ENCODE measurements at regions not wholly inside any gene's neighbourhood (a gene's known extent, or its start where the extent isn't known, plus 50 kb on each side); places are given as distances from the start of the nearest gene placed in this dataset.

DNA sequence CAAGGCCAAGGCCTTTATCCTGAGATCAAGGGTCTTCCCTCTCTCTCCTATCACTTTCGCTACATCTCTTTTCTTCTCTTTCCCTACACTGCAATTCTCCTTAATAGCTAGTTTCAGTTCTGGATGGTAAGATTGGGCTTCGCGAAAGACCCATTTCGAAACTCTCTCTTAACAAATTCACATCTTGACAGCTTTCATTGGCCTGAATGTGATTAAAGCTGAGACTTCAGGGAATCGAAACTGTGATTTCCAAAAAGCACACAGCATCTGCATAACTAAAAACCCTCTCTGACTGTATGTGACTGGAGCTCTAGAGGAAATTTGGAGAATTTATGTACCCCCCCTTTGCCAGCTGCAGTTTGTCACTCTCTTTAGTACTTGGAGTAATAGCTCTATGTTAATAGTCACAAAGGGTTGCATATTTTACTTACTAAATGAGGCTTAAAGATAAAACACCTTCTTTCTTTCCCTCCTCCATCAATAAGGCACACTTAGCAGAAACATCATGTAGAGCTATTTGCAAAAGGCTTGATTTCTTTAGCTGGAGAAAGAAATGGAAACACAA lies 105.3 kb upstream of the FAM20A start:
- Histone ChIP-seq H3K27me3 (ENCODE audit: insufficient read depth, low read length) (no peaks in the 10 kb centered on the region), H3K4me2 (ENCODE audit: insufficient read depth, low read length) (peak overlapping the region; percentile 81), H3K9me3 (ENCODE audit: low read depth, low read length) (no peaks in the 10 kb centered on the region), H3K79me2 (ENCODE audit: insufficient read depth, low read length) (no peaks in the 10 kb centered on the region), H2AFZ (ENCODE audit: low read length) (peak overlapping the region; percentile 26), H4K20me1 (ENCODE audit: insufficient read depth, low read length) (no peaks in the 10 kb centered on the region), H3K27ac (ENCODE audit: low read depth, low read length) (peak overlapping the region; percentile 96), H3K4me1 (ENCODE audit: insufficient read depth, low read length) (peaks cover 56% of the 10 kb centered on the region), H3K36me3 (ENCODE audit: insufficient read depth, low read length) (no peaks in the 10 kb centered on the region), H3K4me3 (ENCODE audit: insufficient read depth, low read length) (no peak overlapping the region)
- TF ChIP-seq, protein P1, sequence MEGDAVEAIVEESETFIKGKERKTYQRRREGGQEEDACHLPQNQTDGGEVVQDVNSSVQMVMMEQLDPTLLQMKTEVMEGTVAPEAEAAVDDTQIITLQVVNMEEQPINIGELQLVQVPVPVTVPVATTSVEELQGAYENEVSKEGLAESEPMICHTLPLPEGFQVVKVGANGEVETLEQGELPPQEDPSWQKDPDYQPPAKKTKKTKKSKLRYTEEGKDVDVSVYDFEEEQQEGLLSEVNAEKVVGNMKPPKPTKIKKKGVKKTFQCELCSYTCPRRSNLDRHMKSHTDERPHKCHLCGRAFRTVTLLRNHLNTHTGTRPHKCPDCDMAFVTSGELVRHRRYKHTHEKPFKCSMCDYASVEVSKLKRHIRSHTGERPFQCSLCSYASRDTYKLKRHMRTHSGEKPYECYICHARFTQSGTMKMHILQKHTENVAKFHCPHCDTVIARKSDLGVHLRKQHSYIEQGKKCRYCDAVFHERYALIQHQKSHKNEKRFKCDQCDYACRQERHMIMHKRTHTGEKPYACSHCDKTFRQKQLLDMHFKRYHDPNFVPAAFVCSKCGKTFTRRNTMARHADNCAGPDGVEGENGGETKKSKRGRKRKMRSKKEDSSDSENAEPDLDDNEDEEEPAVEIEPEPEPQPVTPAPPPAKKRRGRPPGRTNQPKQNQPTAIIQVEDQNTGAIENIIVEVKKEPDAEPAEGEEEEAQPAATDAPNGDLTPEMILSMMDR (IDR thresholded peaks at IDR 0.05; ENCODE audit: extremely low read depth, low read depth, low read length) = no peak
- no peak for DNase-seq (ENCODE audit: insufficient read length, low spot score, missing footprints)

DNA sequence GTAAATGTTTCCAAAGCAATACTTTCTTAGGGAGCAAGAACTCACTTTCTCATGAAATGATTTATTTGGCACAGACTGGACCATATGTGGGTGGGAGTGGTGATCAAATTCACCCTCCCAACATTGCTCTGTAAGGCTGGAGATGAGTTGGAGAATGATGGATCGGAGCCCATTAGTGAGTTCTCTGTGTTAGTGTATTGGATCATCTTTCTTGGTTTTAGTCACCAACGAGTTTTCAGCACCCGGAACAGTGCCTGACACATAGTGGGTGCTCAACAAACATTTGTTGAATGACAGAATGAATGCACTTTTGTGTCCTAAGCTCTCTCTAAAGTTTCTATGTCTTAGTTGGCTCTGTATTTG lies 104.5 kb upstream of the FAM20A start:
- H3K4me2 ChIP-seq (ENCODE audit: insufficient read depth, low read length) = peak overlapping the region; percentile 81
- H3K27me3 ChIP-seq (ENCODE audit: insufficient read depth, low read length) = no peaks in the 10 kb centered on the region
- no peaks in the 10 kb centered on the region for H4K20me1 ChIP-seq (ENCODE audit: insufficient read depth, low read length)
- peak overlapping the region; percentile 96 for H3K27ac ChIP-seq (ENCODE audit: low read depth, low read length)
- no peaks in the 10 kb centered on the region for H3K79me2 ChIP-seq (ENCODE audit: insufficient read depth, low read length)
- TF ChIP-seq, protein P1 (IDR thresholded peaks at IDR 0.05; ENCODE audit: extremely low read depth, low read depth, low read length) = no peak
- H3K36me3 ChIP-seq (ENCODE audit: insufficient read depth, low read length) = no peaks in the 10 kb centered on the region
- no peak overlapping the region for H2AFZ ChIP-seq (ENCODE audit: low read length)
- H3K9me3 ChIP-seq (ENCODE audit: low read depth, low read length) = no peaks in the 10 kb centered on the region
- no peak overlapping the region for H3K4me3 ChIP-seq (ENCODE audit: insufficient read depth, low read length)
- peak; percentile 77 for DNase-seq (ENCODE audit: insufficient read length, low spot score, missing footprints)
- peaks cover 48% of the 10 kb centered on the region for H3K4me1 ChIP-seq (ENCODE audit: insufficient read depth, low read length)

DNA sequence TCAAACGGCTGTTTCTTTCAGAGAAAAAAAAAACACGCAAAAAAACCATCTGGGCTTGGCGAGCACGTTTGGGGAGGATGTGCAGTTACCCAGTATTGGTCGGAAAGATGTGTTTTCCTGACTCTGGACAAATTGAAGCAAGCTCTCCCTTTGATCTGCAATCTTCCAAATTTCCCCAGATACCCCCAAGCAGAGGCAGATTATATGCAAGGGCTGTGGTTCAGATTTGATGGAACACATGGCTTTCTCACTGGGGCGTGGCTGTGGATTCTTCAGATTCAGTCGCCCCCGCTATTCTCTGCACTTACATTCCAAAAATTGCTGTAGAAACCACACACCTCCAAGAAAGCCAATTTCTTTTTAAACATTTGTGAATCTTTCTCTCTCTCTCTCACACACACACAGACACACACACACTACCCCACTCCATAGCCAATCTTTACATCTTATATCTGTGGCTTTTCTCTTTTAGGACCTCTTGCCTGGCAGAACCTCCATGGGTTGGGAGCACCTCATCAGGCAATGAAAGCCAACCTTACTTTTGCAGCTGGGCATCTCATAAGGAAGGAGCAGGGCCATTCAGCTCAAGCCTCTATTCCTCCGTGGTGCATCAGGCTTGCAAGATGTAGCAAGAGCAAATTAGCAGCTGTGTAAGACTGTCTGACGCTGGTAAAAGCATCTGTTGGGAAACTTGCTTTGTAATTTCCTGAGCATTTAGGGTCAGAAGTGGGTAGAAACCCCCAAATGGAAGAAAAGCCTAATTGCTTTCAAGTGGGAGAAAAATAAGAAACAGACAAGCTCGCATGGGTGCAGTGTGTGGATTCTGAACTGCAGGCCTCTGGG lies 103.9 kb upstream of the FAM20A start:
- Histone ChIP-seq H3K9me3 (ENCODE audit: low read depth, low read length) (no peaks in the 10 kb centered on the region), H4K20me1 (ENCODE audit: insufficient read depth, low read length) (no peaks in the 10 kb centered on the region), H3K36me3 (ENCODE audit: insufficient read depth, low read length) (no peaks in the 10 kb centered on the region), H3K27me3 (ENCODE audit: insufficient read depth, low read length) (no peaks in the 10 kb centered on the region), H3K4me1 (ENCODE audit: insufficient read depth, low read length) (peaks cover 43% of the 10 kb centered on the region), H3K4me2 (ENCODE audit: insufficient read depth, low read length) (peak overlapping the region; percentile 81), H3K4me3 (ENCODE audit: insufficient read depth, low read length) (peak overlapping the region; percentile 50), H2AFZ (ENCODE audit: low read length) (peak overlapping the region; percentile 49), H3K27ac (ENCODE audit: low read depth, low read length) (peak overlapping the region; percentile 96), H3K79me2 (ENCODE audit: insufficient read depth, low read length) (no peaks in the 10 kb centered on the region)
- DNase-seq (ENCODE audit: insufficient read length, low spot score, missing footprints) = peak; percentile 76
- TF ChIP-seq, protein P1 (IDR thresholded peaks at IDR 0.05; ENCODE audit: extremely low read depth, low read depth, low read length) = no peak

DNA sequence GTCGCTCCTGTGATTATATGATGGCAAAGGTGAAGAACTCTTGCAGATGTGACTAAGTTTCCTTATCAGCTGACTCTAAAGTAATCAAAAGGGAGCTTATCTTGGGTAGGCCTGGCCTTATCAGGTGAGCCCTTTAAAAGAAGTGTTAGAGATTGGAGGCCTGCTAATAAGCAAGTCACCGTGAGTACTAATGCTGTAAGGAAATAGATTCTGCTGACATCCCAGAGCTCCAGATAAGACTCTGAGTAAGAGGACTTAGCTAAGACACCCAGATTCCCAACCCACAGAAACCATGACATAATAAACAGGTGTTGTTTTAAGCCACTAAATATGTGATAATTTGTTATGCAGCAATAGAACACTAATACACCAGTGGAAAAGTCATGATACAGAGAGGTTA lies 99.9 kb upstream of the FAM20A start:
- no peaks in the 10 kb centered on the region for H3K9me3 ChIP-seq (ENCODE audit: low read depth, low read length)
- H3K4me3 ChIP-seq (ENCODE audit: insufficient read depth, low read length) = no peak overlapping the region
- peak overlapping the region; percentile 26 for H3K27ac ChIP-seq (ENCODE audit: low read depth, low read length)
- H2AFZ ChIP-seq (ENCODE audit: low read length) = no peak overlapping the region
- H3K4me1 ChIP-seq (ENCODE audit: insufficient read depth, low read length) = peaks cover 38% of the 10 kb centered on the region
- no peaks in the 10 kb centered on the region for H3K27me3 ChIP-seq (ENCODE audit: insufficient read depth, low read length)
- no peak overlapping the region for H3K4me2 ChIP-seq (ENCODE audit: insufficient read depth, low read length)
- H4K20me1 ChIP-seq (ENCODE audit: insufficient read depth, low read length) = no peaks in the 10 kb centered on the region
- TF ChIP-seq, protein P1 (IDR thresholded peaks at IDR 0.05; ENCODE audit: extremely low read depth, low read depth, low read length) = no peak
- no peaks in the 10 kb centered on the region for H3K79me2 ChIP-seq (ENCODE audit: insufficient read depth, low read length)
- DNase-seq (ENCODE audit: insufficient read length, low spot score, missing footprints) = peak; percentile 70
- no peaks in the 10 kb centered on the region for H3K36me3 ChIP-seq (ENCODE audit: insufficient read depth, low read length)

All from osteoblast (primary cell).